ENCODE measurements at regions not wholly inside any gene's neighbourhood (a gene's known extent, or its start where the extent isn't known, plus 50 kb on each side); places are given as distances from the start of the nearest gene placed in this dataset.
"Not testable (repeated sequence)": the region's sequence is repeated elsewhere in the genome, so short reads cannot be mapped to it uniquely, and the experiment has no call there.

DNA sequence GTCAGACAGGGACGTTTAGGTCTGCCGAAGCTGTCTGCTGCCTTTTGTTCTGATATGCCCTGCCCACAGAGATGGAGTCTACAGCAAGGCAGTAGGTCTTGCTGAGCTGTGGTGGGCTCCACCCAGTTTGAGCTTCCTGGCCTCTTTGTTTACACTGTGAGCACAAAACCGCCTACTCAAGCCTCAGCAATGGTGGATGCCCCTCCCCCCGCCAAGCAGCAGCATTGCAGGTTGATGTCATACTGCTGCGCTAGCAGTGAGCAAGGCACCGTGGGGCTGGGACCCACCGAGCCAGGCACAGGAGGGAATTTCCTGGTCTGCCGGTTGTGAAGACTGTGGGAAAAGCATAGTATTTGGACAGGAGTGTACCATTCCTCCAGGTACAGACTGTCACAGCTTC is 233.1 kb downstream of the ATPSCKMT start:
- not testable (repeated sequence) for DNase-seq

DNA sequence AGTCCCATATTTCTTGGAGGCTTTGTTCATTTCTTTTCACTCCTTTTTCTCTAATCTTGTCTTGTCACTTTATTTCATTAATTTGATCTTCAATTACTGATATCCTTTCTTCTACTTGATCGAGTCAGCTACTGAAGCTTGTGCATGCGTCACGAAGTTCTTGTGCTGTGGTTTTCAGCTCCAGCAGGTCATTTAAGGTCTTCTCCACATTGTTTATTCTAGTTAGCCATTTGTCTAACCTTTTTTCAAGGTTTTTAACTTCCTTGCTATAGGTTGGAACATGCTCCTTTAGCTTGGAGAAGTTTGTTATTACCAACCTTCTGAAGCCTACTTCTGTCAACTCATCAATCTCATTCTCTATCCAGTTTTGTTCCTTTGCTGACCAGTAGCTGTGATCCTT is 234.0 kb downstream of the ATPSCKMT start:
- not testable (repeated sequence) for DNase-seq

DNA sequence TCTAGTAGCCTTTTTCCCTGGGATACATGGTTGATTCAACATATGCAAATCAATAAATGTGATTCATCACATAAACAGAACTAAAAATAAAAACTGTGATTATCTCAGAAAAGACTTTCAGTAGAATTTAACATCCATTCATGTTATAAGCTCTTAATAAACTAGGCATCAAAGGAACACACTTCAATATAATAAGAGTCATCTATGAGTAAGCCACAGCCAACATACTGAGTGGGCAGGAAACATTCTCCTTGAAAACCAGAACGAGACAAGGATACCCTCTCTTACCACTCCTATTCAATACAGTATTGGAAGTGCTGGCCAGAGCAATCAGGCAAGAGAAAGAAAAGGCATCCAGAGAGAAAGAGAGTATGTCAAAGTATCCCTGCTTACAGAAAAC is 239.9 kb downstream of the ATPSCKMT start:
- no peak for DNase-seq

- no peak for DNase-seq
Observed at GRCh38 chr5:9987101-9987500, 262.6 kb downstream of the ATPSCKMT start.

DNA sequence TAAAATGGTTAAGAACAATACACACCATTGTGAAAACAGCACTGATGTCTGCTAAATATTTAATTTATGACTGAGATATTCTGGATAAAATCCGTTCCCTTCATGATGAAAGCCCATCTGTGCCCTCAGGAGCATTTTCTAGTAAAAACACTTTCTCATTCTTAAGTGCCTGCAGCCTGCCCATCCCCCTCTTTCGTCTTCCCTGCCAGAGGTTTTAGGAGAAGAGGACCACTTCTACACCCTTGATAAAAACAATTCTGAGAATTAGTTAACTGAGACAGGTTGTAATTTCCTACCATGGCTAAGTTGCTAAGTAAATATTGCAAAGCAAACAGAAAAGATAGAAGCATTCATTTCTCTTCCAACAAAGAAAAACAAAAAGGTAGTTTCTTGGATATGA is 272.6 kb downstream of the ATPSCKMT start:
- no peak for DNase-seq

DNA sequence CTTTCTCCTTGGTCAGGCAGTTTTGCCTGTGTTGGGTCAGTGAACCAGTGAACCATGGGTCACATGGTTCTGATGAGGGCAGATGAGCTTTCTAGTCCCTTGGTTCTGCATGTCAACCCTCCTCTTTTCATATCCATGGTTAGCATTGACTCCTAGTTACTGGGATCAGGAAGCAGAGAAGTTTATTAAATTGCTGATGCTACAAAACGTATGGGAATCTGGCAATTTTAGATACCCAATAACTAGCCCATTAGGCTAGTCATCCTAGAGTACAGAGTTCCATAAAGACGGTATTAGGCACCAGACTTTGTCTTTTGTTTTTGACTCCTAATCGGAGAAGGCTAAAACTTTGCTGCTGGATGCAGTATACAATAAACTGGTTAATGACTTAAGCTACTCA is 273.1 kb downstream of the ATPSCKMT start:
- DNase-seq = no peak

- DNase-seq = no peak
Observed at GRCh38 chr5:9972059-9972458, 277.6 kb downstream of the ATPSCKMT start.

DNA sequence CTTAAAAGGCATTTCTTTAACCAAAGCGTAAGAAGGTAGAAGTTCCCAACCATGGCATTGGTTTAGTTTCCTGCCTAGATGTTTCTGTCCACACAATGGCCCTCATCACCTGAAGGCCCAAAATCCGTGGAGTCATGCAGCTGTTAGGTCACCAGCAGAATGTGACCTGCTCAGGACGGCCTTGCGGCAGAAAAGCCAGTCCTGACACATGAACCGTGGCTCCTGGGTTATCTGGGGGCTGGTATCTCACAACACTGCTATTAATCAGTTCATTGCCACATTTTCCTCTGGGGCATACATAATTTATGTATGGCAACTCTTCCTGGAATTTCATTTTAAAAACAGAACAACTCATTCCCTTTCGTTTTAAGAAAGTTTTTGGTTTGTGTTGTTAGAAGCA is 278.4 kb downstream of the ATPSCKMT start:
- no peak for DNase-seq

GRCh38 chr5:9958914-9959313 is 290.8 kb downstream of the ATPSCKMT start:
- DNase-seq = no peak

DNA sequence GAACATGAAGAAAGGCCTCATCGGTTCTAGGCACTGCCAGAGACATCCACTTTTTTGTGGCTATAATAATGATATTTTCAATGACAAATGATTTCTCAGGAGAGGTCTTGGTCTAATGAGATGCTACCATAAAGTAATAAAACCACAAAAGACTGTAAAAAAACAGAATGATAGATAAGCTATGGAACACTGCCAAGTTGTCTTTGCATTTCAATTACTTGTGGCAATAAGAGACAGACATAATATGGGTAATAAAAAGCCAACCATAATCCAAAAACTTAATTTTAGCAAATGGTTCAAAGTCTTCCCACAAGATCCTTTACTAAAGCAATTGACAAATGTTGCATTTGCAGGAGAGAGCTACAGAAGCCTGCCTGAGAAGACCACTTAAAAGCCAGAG is 292.5 kb downstream of the ATPSCKMT start:
- no peak for DNase-seq

DNA sequence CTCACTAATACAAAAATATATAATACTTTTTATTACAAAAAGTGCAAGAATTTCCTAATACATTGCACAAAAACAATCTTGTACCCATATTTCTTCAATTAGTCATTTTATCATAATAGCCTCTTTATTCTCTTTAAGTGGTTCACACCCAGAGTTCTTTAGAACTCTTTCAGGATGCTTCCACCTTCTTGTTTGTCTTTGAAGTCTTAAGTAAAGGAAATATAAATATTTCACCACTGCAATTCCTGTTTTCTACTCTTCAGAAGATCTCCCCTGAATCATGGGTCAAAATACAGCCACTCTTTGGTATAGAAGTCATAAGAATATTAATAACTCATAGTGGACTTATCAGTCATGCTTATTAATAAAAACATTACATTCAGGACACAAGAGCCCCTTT is 293.0 kb downstream of the ATPSCKMT start:
- DNase-seq = no peak

DNA sequence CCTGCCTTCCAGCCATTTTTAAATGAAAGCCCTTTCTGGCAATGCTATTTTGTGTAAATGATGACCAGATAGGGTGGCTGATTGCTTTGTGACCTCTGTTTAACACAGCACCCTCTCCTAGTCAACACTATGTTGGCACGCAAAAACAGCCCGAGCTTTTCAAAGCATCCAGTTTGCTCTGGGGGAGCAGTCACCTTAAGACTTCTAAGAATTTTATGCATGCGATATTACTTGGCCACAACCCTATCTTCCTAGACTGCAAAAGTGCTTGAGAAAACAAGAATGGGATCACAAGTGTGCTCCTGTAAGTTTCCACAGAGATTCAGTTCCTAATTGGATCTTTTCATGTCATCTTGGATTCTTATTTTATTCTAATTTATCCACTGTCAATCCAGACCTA is 294.1 kb downstream of the ATPSCKMT start:
- DNase-seq = no peak

DNA sequence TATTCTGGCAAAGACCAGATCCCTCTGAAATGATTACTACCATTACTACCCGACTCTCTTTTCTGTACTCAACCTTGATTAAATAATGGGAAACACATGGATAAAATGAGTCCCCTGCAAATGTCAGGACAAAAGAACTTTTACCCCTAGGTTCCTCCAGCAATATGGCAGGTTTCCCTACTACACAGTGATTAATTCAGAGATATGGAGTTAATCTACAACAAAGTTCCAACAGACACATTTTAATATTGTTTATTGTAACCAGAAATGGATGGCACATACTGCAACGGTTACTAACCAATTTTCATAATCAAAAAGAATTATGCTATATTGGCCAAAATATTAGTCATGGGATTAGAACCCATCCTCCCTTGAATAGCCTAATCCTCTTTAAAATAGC is 294.8 kb downstream of the ATPSCKMT start:
- DNase-seq = no peak

- no peak for DNase-seq
Observed at GRCh38 chr5:9953691-9954090, 296.0 kb downstream of the ATPSCKMT start.

DNA sequence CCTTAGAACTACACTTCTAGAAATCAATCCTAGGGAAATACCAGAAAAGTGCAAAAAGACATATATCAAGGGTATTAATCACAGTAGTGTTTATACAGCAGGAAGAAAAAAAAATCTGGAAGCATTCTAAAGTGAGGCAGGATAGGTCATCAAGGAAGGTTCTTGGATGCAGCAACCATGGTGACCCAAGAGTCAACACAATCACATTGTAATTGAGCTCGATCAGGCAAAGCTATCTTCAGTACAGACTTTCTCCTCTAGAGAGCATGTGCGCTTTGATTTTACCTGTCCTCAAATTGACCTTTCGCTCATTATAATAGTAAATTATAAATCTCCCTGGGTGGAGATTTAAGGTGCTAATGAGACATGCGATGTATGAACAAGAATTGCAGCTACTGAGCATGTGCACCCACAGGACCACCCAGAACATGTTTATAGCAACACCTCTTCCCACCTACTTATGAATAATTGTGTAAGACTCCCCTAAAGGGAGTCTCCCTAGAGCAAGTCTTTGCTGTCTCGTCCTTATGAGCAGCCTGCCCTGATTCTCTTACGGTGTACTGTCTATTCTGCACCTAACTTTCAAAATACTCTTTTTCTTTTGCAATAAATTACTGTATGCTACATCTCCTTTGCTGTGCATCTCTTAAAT is 297.7 kb downstream of the ATPSCKMT start:
- no peak for DNase-seq

GRCh38 chr5:9947944-9948343 is 301.7 kb downstream of the ATPSCKMT start:
- no peak for DNase-seq

- no peak for DNase-seq
Observed at GRCh38 chr5:9947225-9947714, 302.4 kb downstream of the ATPSCKMT start.

DNA sequence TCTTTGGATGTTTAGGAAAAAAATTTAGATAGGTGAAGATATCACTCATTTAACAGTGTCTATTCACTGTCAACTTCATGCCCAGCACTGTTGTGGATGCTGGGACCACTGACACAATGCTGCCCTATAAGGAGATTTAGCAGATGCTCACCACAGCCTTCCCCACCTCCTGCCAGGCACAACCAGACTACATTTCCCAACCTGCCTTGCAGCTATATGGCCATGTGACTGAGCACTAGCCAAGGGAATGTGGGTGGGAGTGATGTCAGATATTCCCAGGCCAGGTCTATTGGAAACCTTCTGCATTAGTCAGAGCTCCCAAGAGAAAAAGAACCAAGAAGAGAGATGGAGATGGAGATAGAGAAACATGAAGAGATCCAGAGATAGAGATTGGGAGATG is 302.6 kb upstream of the TAS2R1 start:
- no peak for DNase-seq

DNA sequence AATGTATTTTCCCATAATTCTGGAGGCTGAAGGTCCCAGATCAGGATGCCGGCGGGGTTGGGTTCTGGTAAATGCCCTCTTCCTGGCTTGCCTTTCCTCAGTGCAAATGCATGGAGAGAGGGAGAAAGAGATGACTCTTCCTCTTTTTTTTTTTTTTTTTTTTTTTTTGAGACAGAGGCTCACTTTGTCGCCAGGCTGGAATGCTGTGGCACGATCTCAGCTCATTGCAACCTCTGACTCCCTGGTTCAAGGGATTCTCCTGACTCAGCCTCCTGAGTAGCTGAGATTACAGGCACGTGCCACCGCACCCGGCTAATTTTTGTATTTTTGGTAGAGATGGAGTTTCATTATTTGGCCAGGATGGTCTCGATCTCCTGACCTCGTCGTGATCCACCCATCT is 300.0 kb upstream of the TAS2R1 start:
- no peak for DNase-seq

DNA sequence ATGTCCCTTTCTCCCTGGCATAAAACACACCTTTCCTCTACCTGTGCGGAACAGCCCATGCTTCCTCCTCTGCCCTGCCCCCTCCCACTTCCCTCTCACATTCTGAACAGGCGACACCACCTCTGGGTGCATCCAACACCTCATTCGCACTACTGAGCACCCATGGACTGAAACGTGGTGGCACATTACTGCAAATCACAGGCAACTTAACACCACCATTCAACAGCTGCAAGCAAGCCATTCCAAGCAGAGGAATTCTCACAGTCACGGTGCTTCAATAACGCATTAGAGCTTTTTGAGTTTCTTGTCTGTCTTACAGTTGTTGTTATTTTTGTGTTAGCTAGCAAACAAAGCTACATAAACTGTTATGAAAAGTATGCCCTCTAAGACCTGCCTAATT is 298.2 kb upstream of the TAS2R1 start:
- DNase-seq = no peak

- DNase-seq = no peak
Observed at GRCh38 chr5:9927521-9927997, 297.4 kb upstream of the TAS2R1 start.

GRCh38 chr5:9927106-9927505 is 297.0 kb upstream of the TAS2R1 start:
- no peak for DNase-seq

- DNase-seq = no peak
Observed at GRCh38 chr5:9924614-9925013, 294.5 kb upstream of the TAS2R1 start.

GRCh38 chr5:9922719-9923118 is 292.6 kb upstream of the TAS2R1 start:
- DNase-seq = no peak

DNA sequence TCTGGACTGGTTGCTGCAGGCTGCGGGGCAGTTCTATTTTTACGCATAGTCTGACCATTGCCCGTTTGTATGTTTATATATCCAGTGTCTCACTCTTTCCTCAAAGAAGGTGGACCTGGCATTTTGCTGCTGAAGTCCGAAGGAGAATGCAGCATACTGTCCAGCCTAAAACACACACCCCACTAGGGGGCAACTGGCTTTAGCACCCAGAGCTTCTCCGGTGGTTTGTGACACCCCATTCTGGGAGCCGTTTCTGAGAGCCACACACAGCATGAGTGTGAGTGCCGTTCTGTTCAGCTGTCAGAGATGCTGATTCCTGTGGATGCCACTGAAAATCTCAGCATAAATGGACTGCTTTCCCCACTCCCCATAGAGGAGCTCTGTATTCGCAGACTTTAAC is 290.5 kb upstream of the TAS2R1 start:
- no peak for DNase-seq

Measured in hippocampal formation (tissue), 2 donors.